ENCODE measurements at regions not wholly inside any gene's neighbourhood (a gene's known extent, or its start where the extent isn't known, plus 50 kb on each side); places are given as distances from the start of the nearest gene placed in this dataset.

DNA sequence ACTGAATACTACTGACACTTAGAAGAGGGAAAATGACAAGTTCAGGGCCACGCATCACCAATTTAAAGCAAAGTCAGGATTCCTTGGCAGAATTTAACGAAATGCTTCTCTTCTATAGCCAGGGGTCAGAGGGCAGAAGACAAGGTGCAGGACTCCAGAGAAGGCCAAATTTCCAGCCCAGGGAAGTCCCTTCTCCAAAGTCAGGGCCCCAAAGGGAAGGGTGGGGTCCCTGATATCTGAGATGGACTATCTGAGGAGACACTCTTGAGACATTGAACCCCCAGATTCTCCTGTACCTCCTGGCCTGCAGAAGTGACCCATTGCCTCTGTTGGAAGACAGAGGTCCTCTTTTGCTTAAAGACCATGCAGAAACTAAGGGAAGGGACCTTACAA lies 91.2 kb downstream of the RPS6KA4 start:
- no peak for TF ChIP-seq SIN3A (IDR thresholded peaks at IDR 0.05; ENCODE audit: borderline replicate concordance, insufficient read depth, low read length)
- no peak for TF ChIP-seq POLR2AphosphoS5 (IDR thresholded peaks at IDR 0.05; ENCODE audit: low read depth, low read length)
- TF ChIP-seq, protein P1, sequence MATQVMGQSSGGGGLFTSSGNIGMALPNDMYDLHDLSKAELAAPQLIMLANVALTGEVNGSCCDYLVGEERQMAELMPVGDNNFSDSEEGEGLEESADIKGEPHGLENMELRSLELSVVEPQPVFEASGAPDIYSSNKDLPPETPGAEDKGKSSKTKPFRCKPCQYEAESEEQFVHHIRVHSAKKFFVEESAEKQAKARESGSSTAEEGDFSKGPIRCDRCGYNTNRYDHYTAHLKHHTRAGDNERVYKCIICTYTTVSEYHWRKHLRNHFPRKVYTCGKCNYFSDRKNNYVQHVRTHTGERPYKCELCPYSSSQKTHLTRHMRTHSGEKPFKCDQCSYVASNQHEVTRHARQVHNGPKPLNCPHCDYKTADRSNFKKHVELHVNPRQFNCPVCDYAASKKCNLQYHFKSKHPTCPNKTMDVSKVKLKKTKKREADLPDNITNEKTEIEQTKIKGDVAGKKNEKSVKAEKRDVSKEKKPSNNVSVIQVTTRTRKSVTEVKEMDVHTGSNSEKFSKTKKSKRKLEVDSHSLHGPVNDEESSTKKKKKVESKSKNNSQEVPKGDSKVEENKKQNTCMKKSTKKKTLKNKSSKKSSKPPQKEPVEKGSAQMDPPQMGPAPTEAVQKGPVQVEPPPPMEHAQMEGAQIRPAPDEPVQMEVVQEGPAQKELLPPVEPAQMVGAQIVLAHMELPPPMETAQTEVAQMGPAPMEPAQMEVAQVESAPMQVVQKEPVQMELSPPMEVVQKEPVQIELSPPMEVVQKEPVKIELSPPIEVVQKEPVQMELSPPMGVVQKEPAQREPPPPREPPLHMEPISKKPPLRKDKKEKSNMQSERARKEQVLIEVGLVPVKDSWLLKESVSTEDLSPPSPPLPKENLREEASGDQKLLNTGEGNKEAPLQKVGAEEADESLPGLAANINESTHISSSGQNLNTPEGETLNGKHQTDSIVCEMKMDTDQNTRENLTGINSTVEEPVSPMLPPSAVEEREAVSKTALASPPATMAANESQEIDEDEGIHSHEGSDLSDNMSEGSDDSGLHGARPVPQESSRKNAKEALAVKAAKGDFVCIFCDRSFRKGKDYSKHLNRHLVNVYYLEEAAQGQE (IDR thresholded peaks at IDR 0.05; ENCODE audit: insufficient read depth in 1 of 2, low read depth in 2 of 2, low read length in 2 of 2): no peak
- no peak for TF ChIP-seq TAF1 (IDR thresholded peaks at IDR 0.05; ENCODE audit: borderline replicate concordance, insufficient read depth, low read length)

DNA sequence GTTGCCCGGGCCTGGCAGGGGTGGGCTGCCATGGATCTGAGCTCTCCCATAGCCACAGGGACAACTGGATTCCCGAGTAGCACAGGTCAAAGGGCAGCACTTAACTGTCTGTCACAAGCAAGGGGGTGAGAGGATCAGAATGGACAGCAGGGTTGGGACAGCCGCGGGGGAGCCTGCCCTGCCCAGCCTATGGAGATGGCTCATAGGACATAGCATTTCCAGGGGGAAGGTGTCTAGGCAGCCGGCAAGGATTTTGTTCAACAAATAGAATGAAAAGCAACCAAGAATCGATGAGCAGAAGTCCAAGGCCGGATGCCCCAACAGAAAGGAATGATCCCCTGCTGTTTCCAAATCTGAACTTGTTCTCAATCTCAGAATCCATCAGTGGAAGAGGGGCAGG lies 92.9 kb downstream of the RPS6KA4 start:
- no peak for TF ChIP-seq SIN3A (IDR thresholded peaks at IDR 0.05; ENCODE audit: borderline replicate concordance, insufficient read depth, low read length)
- TF ChIP-seq FOXP2 (optimal IDR thresholded peaks at IDR 0.05; ENCODE audit: borderline replicate concordance, extremely low read depth, extremely low read length, insufficient read depth): no peak
- TF ChIP-seq, protein P1 (IDR thresholded peaks at IDR 0.05; ENCODE audit: insufficient read depth in 1 of 2, low read depth in 2 of 2, low read length in 2 of 2): no peak
- no peak for TF ChIP-seq POLR2AphosphoS5 (IDR thresholded peaks at IDR 0.05; ENCODE audit: low read depth, low read length)
- no peak for TF ChIP-seq TAF1 (IDR thresholded peaks at IDR 0.05; ENCODE audit: borderline replicate concordance, insufficient read depth, low read length)

DNA sequence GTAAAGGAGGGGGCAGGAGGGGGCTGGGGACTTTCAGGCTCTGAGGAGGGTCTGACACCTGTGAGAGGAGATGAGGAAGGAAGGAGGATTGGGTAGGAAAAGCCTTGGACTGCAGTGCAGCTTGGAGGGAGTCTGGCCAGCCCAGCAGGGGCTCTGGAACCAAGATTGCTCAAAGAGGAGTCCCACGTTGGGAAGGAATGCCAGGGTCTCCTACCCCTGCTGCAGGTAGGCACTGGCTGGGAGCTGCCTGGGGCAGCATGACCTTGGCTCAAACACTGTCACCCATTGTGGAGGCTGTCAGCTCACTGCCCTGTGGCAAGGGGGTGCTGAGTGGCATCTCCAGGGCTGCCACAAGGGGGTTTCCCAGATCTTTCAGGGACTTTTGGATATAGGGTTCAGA lies 94.5 kb downstream of the RPS6KA4 start:
- TF ChIP-seq POLR2AphosphoS5 (IDR thresholded peaks at IDR 0.05; ENCODE audit: low read depth, low read length) (no peak), TAF1 (IDR thresholded peaks at IDR 0.05; ENCODE audit: borderline replicate concordance, insufficient read depth, low read length) (no peak), SIN3A (IDR thresholded peaks at IDR 0.05; ENCODE audit: borderline replicate concordance, insufficient read depth, low read length) (no peak)
- TF ChIP-seq, protein P1 (IDR thresholded peaks at IDR 0.05; ENCODE audit: insufficient read depth in 1 of 2, low read depth in 2 of 2, low read length in 2 of 2): no peak

DNA sequence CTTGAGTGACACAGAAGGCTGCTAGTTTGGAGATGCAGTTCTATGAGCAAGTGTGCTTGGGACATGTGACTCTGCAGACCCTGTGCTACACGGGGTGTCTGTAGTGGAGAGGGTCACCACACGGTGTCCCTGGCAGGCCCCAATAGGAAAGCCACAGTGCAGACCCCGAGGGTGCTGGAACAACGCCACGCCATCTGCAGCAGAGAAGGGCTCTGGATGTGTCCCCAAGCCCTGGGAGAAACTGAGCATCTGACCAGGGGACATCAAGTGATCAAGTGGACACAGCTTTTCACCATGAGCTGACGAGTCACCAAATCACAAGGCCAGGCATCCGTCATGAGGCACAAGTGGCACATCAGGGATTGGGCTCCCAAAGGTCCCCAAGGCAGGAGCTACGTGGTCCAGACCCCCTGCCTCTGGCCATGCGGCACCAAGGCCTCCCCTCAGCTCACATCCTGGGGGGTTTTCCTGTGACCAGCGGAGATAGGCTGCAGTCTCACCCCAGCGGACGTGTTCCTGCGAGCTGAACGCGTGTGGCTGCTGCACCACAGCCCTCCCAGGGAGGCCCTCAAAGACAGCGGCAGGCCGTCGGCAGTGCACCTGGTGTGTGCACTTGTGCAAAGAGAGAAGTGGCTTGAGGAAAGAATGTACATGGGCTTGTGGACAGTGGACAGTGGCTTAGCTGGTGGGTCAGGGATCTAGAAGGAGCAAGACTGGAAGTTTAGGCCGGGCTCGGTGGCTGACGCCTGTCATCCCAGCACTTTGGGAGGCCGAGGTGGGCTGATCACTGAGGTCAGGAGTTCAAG lies 96.7 kb downstream of the RPS6KA4 start:
- TF ChIP-seq SIN3A (IDR thresholded peaks at IDR 0.05; ENCODE audit: borderline replicate concordance, insufficient read depth, low read length): no peak
- no peak for TF ChIP-seq FOXP2 (optimal IDR thresholded peaks at IDR 0.05; ENCODE audit: borderline replicate concordance, extremely low read depth, extremely low read length, insufficient read depth)
- TF ChIP-seq POLR2AphosphoS5 (IDR thresholded peaks at IDR 0.05; ENCODE audit: low read depth, low read length): no peak

DNA sequence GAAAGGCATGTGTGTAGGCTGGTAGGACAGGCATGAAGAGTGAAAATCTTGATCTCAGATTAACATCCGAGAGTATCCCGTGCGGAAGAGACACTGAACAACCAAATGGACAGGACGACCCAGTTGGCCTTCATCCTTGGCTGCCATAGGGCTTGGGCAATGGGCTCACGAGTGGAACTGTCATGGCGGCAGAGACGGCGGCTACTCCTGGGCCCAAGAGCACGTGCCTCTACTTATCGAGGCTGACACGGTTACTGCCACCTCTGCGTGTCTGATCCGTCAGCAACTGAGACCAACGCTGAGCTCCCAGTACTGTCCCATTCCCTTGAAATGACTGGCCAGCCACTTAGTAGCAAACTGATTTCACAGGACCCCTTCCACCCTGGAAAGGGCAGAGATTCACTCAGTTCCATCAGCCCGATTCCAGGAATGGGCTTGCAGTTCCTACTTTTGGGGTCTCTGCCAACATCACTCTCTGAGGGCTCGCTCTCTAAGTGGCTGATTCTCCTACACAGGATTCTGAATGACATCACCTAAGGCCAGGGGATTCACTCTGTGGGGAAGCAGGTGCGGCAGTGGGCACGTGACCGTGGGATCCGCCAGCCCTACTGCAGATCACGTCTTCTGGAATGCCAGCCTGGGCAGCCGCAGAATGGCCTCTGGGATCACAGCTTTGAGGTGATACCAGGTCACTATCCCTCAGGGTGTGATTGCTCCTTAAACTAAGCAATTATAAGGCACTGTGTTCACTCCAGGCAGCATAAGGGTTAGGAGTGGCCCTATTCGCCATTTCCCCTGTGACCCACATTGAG lies 97.8 kb downstream of the RPS6KA4 start:
- TF ChIP-seq POLR2AphosphoS5 (IDR thresholded peaks at IDR 0.05; ENCODE audit: low read depth, low read length) (no peak), TAF1 (IDR thresholded peaks at IDR 0.05; ENCODE audit: borderline replicate concordance, insufficient read depth, low read length) (no peak), FOXP2 (optimal IDR thresholded peaks at IDR 0.05; ENCODE audit: borderline replicate concordance, extremely low read depth, extremely low read length, insufficient read depth) (no peak), SIN3A (IDR thresholded peaks at IDR 0.05; ENCODE audit: borderline replicate concordance, insufficient read depth, low read length) (no peak)
- TF ChIP-seq, protein P1 (IDR thresholded peaks at IDR 0.05; ENCODE audit: insufficient read depth in 1 of 2, low read depth in 2 of 2, low read length in 2 of 2): no peak
